ENCODE measurements at regions not wholly inside any gene's neighbourhood (a gene's known extent, or its start where the extent isn't known, plus 50 kb on each side); places are given as distances from the start of the nearest gene placed in this dataset.

DNA sequence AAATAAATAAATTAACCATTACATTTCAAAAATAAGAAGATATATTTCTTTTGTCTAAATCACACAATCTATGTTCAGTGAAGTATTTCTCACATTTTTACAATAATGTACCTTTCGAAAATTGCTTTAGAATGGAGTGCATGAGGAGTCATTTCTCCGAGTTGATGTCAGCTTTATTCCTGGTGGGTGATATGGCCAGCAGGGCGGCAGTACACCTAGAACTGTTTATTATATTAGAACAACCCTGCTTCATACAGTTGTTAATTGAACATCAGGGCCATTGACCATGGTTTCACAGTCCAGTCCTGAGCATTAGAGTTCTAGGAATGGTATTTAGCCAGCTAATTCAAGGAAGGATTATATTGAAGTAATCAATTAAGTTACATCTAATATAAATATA, 696.3 kb upstream of the SLC10A2 start:
- TF ChIP-seq GATA2 (IDR thresholded peaks at IDR 0.05; ENCODE audit: low read depth, low read length), result no peak
- TF ChIP-seq GATA3 (IDR thresholded peaks at IDR 0.05; ENCODE audit: low read depth, low read length), result no peak

Data from SH-SY5Y (cell line).